Neural crest cell (in vitro differentiated cells): ENCODE measurements at regions not wholly inside any gene's neighbourhood (a gene's known extent, or its start where the extent isn't known, plus 50 kb on each side); places are given as distances from the start of the nearest gene placed in this dataset.

ENCODE experiments used
- DNase-seq: peaks from one replicate; pipeline ENCODE4 v3.0.0; 2021; ENCODE audit warnings: low read depth, mixed read lengths, low spot score
- H3K27ac Mint-ChIP-seq: one replicate; pipeline ENCODE4 v1.8.0; 2021; ENCODE audit warnings: mild to moderate bottlenecking, mixed read lengths; ENCODE audit not compliant: unreplicated experiment
- H3K27me3 Mint-ChIP-seq: 2 replicates; pipeline ENCODE4 v1.8.0; 2021; ENCODE audit warnings: low read depth, mild to moderate bottlenecking, mixed read lengths
- H3K36me3 Mint-ChIP-seq: 2 replicates; pipeline ENCODE4 v1.8.0; 2021; ENCODE audit warnings: low read depth, mild to moderate bottlenecking, mixed read lengths
- H3K4me1 Mint-ChIP-seq: 2 replicates; pipeline ENCODE4 v1.8.0; 2021; ENCODE audit warnings: mixed read lengths
- H3K4me3 Mint-ChIP-seq: one replicate; pipeline ENCODE4 v1.8.0; 2021; ENCODE audit warnings: mild to moderate bottlenecking, mixed read lengths
- H3K9me3 Mint-ChIP-seq: 2 replicates; pipeline ENCODE4 v1.8.0; 2021; ENCODE audit warnings: mixed read lengths
- CTCF ChIP-seq: fragments of 200-600 bp; sonication (generic); conservative IDR thresholded peaks from 2 replicates; pipeline ENCODE4 v1.5.0; 2021; ENCODE audit warnings: antibody characterized with exemption, mild to moderate bottlenecking

- Mint-ChIP-seq H3K36me3 (no peaks in the 10 kb centered on the region), H3K27me3 (no peaks in the 10 kb centered on the region), H3K4me1 (no peaks in the 10 kb centered on the region), H3K4me3 (no peak overlapping the region), H3K27ac (no peak overlapping the region), H3K9me3 (no peaks in the 10 kb centered on the region)
- no peak for TF ChIP-seq CTCF
- no peak for DNase-seq
Observed at GRCh38 chrX:96387801-96388200, 296.8 kb upstream of the DIAPH2 start.

- TF ChIP-seq CTCF = no peak
- no peaks in the 10 kb centered on the region for H3K36me3 Mint-ChIP-seq
- no peak overlapping the region for H3K27ac Mint-ChIP-seq
- no peaks in the 10 kb centered on the region for H3K9me3 Mint-ChIP-seq
- DNase-seq = no peak
- no peak overlapping the region for H3K4me3 Mint-ChIP-seq
- H3K27me3 Mint-ChIP-seq = no peaks in the 10 kb centered on the region
- H3K4me1 Mint-ChIP-seq = no peaks in the 10 kb centered on the region
Observed at GRCh38 chrX:96389281-96390047, 295.2 kb upstream of the DIAPH2 start.

- no peaks in the 10 kb centered on the region for H3K4me1 Mint-ChIP-seq
- H3K9me3 Mint-ChIP-seq = no peaks in the 10 kb centered on the region
- no peak for DNase-seq
- no peak for TF ChIP-seq CTCF
- no peak overlapping the region for H3K4me3 Mint-ChIP-seq
- H3K36me3 Mint-ChIP-seq = no peaks in the 10 kb centered on the region
- H3K27ac Mint-ChIP-seq = no peak overlapping the region
- no peaks in the 10 kb centered on the region for H3K27me3 Mint-ChIP-seq
Observed at GRCh38 chrX:96394598-96394997, 290.0 kb upstream of the DIAPH2 start.

- Mint-ChIP-seq H3K9me3 (peaks cover 5% of the 10 kb centered on the region), H3K4me1 (no peaks in the 10 kb centered on the region)
Observed at GRCh38 chrX:96403446-96403845, 281.2 kb upstream of the DIAPH2 start.

GRCh38 chrX:96405842-96406241 is 278.8 kb upstream of the DIAPH2 start:
- no peaks in the 10 kb centered on the region for H3K27me3 Mint-ChIP-seq
- no peaks in the 10 kb centered on the region for H3K36me3 Mint-ChIP-seq
- no peak overlapping the region for H3K27ac Mint-ChIP-seq
- no peaks in the 10 kb centered on the region for H3K4me1 Mint-ChIP-seq
- H3K9me3 Mint-ChIP-seq = peaks cover 5% of the 10 kb centered on the region
- DNase-seq = no peak
- no peak for TF ChIP-seq CTCF
- H3K4me3 Mint-ChIP-seq = no peak overlapping the region

More at GRCh38 chrX:96403446-96403845, 281.2 kb upstream of the DIAPH2 start:
- Mint-ChIP-seq H3K4me3 (no peak overlapping the region), H3K36me3 (no peaks in the 10 kb centered on the region), H3K27ac (no peak overlapping the region), H3K27me3 (no peaks in the 10 kb centered on the region)
- no peak for DNase-seq
- no peak for TF ChIP-seq CTCF
